NCI-H1417 (cell line): ENCODE measurements at regions not wholly inside any gene's neighbourhood (a gene's known extent, or its start where the extent isn't known, plus 50 kb on each side); places are given as distances from the start of the nearest gene placed in this dataset.

Experiments used
- DNase-seq, 3 experiments: peaks; one replicate each; lab custom pipeline; 2025; lab: John Stamatoyannopoulos, UW

GRCh38 chr4:138028923-138029322 is 213.2 kb downstream of the SLC7A11 start:
- DNase-seq = no peak

- DNase-seq = no peak
Observed at GRCh38 chr4:138021139-138021830, 220.9 kb downstream of the SLC7A11 start.

- no peak for DNase-seq
Observed at GRCh38 chr4:138014590-138015288, 227.4 kb downstream of the SLC7A11 start.

- DNase-seq = no peak
Observed at GRCh38 chr4:138013625-138014024, 228.5 kb downstream of the SLC7A11 start.

GRCh38 chr4:138010639-138011038 is 231.5 kb downstream of the SLC7A11 start:
- no peak for DNase-seq

- no peak for DNase-seq
Observed at GRCh38 chr4:138007572-138007971, 234.6 kb downstream of the SLC7A11 start.

- no peak for DNase-seq
Observed at GRCh38 chr4:138005486-138005885, 236.7 kb downstream of the SLC7A11 start.

- DNase-seq = no peak
Observed at GRCh38 chr4:138003248-138003647, 238.9 kb downstream of the SLC7A11 start.

- no peak for DNase-seq
Observed at GRCh38 chr4:137998666-137999429, 243.3 kb downstream of the SLC7A11 start.

- no peak for DNase-seq
Observed at GRCh38 chr4:137997496-137997895, 244.7 kb downstream of the SLC7A11 start.

GRCh38 chr4:137994853-137995252 is 247.3 kb downstream of the SLC7A11 start:
- no peak for DNase-seq

GRCh38 chr4:137993232-137993631 is 248.9 kb downstream of the SLC7A11 start:
- no peak for DNase-seq

- DNase-seq = no peak
Observed at GRCh38 chr4:137981277-137981676, 260.9 kb downstream of the SLC7A11 start.

- DNase-seq = no peak
Observed at GRCh38 chr4:137980641-137981040, 261.5 kb downstream of the SLC7A11 start.

GRCh38 chr4:137979938-137980337 is 262.2 kb downstream of the SLC7A11 start:
- DNase-seq = no peak

GRCh38 chr4:137968956-137969678 is 273.0 kb downstream of the SLC7A11 start:
- DNase-seq = no peak

- no peak for DNase-seq
Observed at GRCh38 chr4:137967480-137968190, 274.5 kb downstream of the SLC7A11 start.

GRCh38 chr4:137966504-137966903 is 275.6 kb downstream of the SLC7A11 start:
- no peak for DNase-seq

- no peak for DNase-seq
Observed at GRCh38 chr4:137961051-137961438, 281.1 kb downstream of the SLC7A11 start.

- DNase-seq = no peak
Observed at GRCh38 chr4:137960371-137961050, 281.6 kb downstream of the SLC7A11 start.

GRCh38 chr4:137957806-137958205 is 284.3 kb downstream of the SLC7A11 start:
- DNase-seq = no peak
